Stimulated activated CD8-positive, alpha-beta memory T cell treated with anti-CD3 and anti-CD28 coated beads, Interleukin-7, amount 100 ng/mL, for 1 hour (primary cell): ENCODE measurements at regions not wholly inside any gene's neighbourhood (a gene's known extent, or its start where the extent isn't known, plus 50 kb on each side); places are given as distances from the start of the nearest gene placed in this dataset.
"Not testable (repeated sequence)": the region's sequence is repeated elsewhere in the genome, so short reads cannot be mapped to it uniquely, and the experiment has no call there.

Experiments
- DNase-seq, 2 donors: peaks; one replicate each; pipeline ENCODE4 v3.0.0-alpha.2; 2020; ENCODE audit warnings: low read depth in 2 of 2

GRCh38 chr4:130067419-130067818 lies 971.5 kb downstream of the C4orf33 start:
- no peak for DNase-seq

GRCh38 chr4:130068072-130068471 lies 972.1 kb downstream of the C4orf33 start:
- no peak for DNase-seq

GRCh38 chr4:130071746-130072145 lies 975.8 kb downstream of the C4orf33 start:
- DNase-seq, result no peak

GRCh38 chr4:130073145-130073790 lies 977.3 kb downstream of the C4orf33 start:
- DNase-seq, result no peak

- no peak for DNase-seq
These were observed 978.1 kb downstream of the C4orf33 start for GRCh38 chr4:130074096-130074495.

GRCh38 chr4:130077275-130077674 lies 981.3 kb downstream of the C4orf33 start:
- no peak for DNase-seq

- not testable (repeated sequence) for DNase-seq
These were observed 983.1 kb downstream of the C4orf33 start for GRCh38 chr4:130079027-130079426.

GRCh38 chr4:130080872-130081451 lies 985.0 kb downstream of the C4orf33 start:
- no peak for DNase-seq

GRCh38 chr4:130090427-130090826 lies 994.5 kb downstream of the C4orf33 start:
- no peak for DNase-seq

- DNase-seq, result no peak
These were observed 996.4 kb downstream of the C4orf33 start for GRCh38 chr4:130092187-130093015.

- no peak for DNase-seq
These were observed 1003.2 kb downstream of the C4orf33 start for GRCh38 chr4:130099105-130099504.

GRCh38 chr4:130110189-130110588 lies 1014.2 kb downstream of the C4orf33 start:
- no peak for DNase-seq

GRCh38 chr4:130110770-130111169 lies 1014.8 kb downstream of the C4orf33 start:
- DNase-seq, result no peak

- DNase-seq, result no peak
These were observed 1028.1 kb downstream of the C4orf33 start for GRCh38 chr4:130124066-130124465.

GRCh38 chr4:130125467-130125866 lies 1029.5 kb downstream of the C4orf33 start:
- DNase-seq, result no peak

GRCh38 chr4:130127297-130127696 lies 1031.3 kb downstream of the C4orf33 start:
- DNase-seq, result no peak

- no peak for DNase-seq
These were observed 1035.6 kb downstream of the C4orf33 start for GRCh38 chr4:130131536-130131935.

- DNase-seq, result no peak
These were observed 1045.7 kb downstream of the C4orf33 start for GRCh38 chr4:130141651-130142050.

- DNase-seq, result no peak
These were observed 1047.7 kb downstream of the C4orf33 start for GRCh38 chr4:130143656-130144055.

GRCh38 chr4:130146773-130147172 lies 1050.8 kb downstream of the C4orf33 start:
- no peak for DNase-seq

- DNase-seq, result no peak
These were observed 1051.7 kb downstream of the C4orf33 start for GRCh38 chr4:130147641-130148040.

- no peak for DNase-seq
These were observed 1058.9 kb downstream of the C4orf33 start for GRCh38 chr4:130154901-130155300.

GRCh38 chr4:130163701-130164100 lies 1067.7 kb downstream of the C4orf33 start:
- no peak for DNase-seq
